Stimulated activated CD4-positive, alpha-beta T cell treated with anti-CD3 and anti-CD28 coated beads, Interleukin-2, amount 100 ng/mL, for 48 hours (primary cell): ENCODE measurements at regions not wholly inside any gene's neighbourhood (a gene's known extent, or its start where the extent isn't known, plus 50 kb on each side); places are given as distances from the start of the nearest gene placed in this dataset.
"Not testable (repeated sequence)": the region's sequence is repeated elsewhere in the genome, so short reads cannot be mapped to it uniquely, and the experiment has no call there.

ENCODE experiments used
- DNase-seq, 2 donors: peaks; one replicate each; pipeline ENCODE4 v3.0.0-alpha.2; 2020

- no peak for DNase-seq
These were observed 127.6 kb downstream of the XCL2 start for GRCh38 chr1:168416220-168416619.

GRCh38 chr1:168414914-168415313, 128.9 kb downstream of the XCL2 start:
- DNase-seq, result no peak

- DNase-seq, result no peak
These were observed 129.8 kb downstream of the TBX19 start for GRCh38 chr1:168410464-168410863.

- peak; percentile 42 to 52 for DNase-seq
These were observed 128.2 kb downstream of the TBX19 start for GRCh38 chr1:168408884-168409283.

- no peak for DNase-seq
These were observed 127.8 kb downstream of the TBX19 start for GRCh38 chr1:168408539-168408865.

GRCh38 chr1:168407832-168408538, 127.3 kb downstream of the TBX19 start:
- DNase-seq, result no peak

- no peak for DNase-seq
These were observed 125.4 kb downstream of the TBX19 start for GRCh38 chr1:168405906-168406549.

- no peak for DNase-seq
These were observed 122.5 kb downstream of the TBX19 start for GRCh38 chr1:168403140-168403539.

- not testable (repeated sequence) for DNase-seq
These were observed 121.8 kb downstream of the TBX19 start for GRCh38 chr1:168402466-168402865.

- DNase-seq, result no peak
These were observed 120.7 kb downstream of the TBX19 start for GRCh38 chr1:168401341-168401740.

- no peak for DNase-seq
These were observed 119.5 kb downstream of the TBX19 start for GRCh38 chr1:168400139-168400538.

GRCh38 chr1:168397806-168398205, 117.1 kb downstream of the TBX19 start:
- no peak for DNase-seq

GRCh38 chr1:168396940-168397684, 116.4 kb downstream of the TBX19 start:
- DNase-seq, result no peak

- no peak for DNase-seq
These were observed 115.8 kb downstream of the TBX19 start for GRCh38 chr1:168396508-168396907.

GRCh38 chr1:168394858-168395257, 114.2 kb downstream of the TBX19 start:
- DNase-seq, result no peak

- no peak for DNase-seq
These were observed 112.4 kb downstream of the TBX19 start for GRCh38 chr1:168392958-168393549.

- DNase-seq, result no peak
These were observed 111.4 kb downstream of the TBX19 start for GRCh38 chr1:168391851-168392681.

GRCh38 chr1:168390271-168390670, 109.6 kb downstream of the TBX19 start:
- DNase-seq, result no peak

GRCh38 chr1:168387781-168388760, 107.4 kb downstream of the TBX19 start:
- no peak for DNase-seq

- peak; percentile 48 to 62 for DNase-seq
These were observed 106.4 kb downstream of the TBX19 start for GRCh38 chr1:168386949-168387586.

- DNase-seq, result no peak
These were observed 105.8 kb downstream of the TBX19 start for GRCh38 chr1:168386492-168386891.
